ENCODE measurements at regions not wholly inside any gene's neighbourhood (a gene's known extent, or its start where the extent isn't known, plus 50 kb on each side); places are given as distances from the start of the nearest gene placed in this dataset.
"Not testable (repeated sequence)": the region's sequence is repeated elsewhere in the genome, so short reads cannot be mapped to it uniquely, and the experiment has no call there.

DNA sequence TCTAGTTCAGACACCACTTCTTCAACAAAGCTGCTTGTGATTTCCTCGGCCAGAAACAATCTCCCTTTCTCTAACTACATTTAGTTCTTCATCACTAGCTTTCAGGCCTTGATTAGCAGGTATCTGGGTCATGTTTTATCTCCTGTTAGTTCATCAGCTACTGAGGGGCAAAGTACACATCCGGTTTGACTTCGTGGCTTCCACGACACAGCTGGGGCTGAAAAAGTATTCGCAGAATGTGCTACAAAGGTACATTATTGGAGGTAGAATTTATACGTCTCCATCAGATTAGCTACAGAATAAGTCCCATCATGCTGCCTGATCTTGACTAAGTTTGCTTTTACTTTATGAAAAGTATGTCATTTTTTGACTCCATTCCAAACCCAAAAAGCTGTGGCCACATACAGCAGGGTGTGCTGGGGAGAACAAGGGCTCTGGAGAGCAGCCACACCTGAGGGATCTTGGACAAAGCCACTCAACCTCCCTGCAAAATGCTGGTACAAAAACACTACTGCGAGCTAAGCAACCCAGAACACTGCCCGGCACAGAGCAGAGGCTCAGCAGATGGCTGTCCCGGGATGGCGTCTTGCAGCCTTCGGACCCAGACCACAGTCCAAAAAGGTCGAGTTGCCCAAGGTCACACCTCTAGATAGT is 158.9 kb upstream of the PRKX start:
- TF ChIP-seq CTCF, POLR2AphosphoS5 (IDR thresholded peaks at IDR 0.05): not testable (repeated sequence)

Measured in sigmoid colon (tissue), 4 donors.